ENCODE measurements at regions not wholly inside any gene's neighbourhood (a gene's known extent, or its start where the extent isn't known, plus 50 kb on each side); places are given as distances from the start of the nearest gene placed in this dataset.

- no peaks in the 10 kb centered on the region for H3K36me3 ChIP-seq
- DNase-seq: no peak
- no peak overlapping the region for H3K4me3 ChIP-seq
- H3K4me1 ChIP-seq: no peaks in the 10 kb centered on the region
- intact Hi-C loops (cut with DNase I; ENCODE audit: low total_unique reads): no loop called here
- H3K27ac ChIP-seq: no peak overlapping the region
- TF ChIP-seq CTCF (IDR thresholded peaks at IDR 0.05): no peak
- no peaks in the 10 kb centered on the region for H3K9me3 ChIP-seq
- no peaks in the 10 kb centered on the region for H3K27me3 ChIP-seq
Observed at GRCh38 chr2:56801214-56801613, 617.4 kb downstream of the CCDC85A start.

GRCh38 chr2:56801770-56802169 lies 618.0 kb downstream of the CCDC85A start:
- H3K4me3 ChIP-seq: no peak overlapping the region
- H3K27ac ChIP-seq: no peak overlapping the region
- no peaks in the 10 kb centered on the region for H3K9me3 ChIP-seq
- H3K4me1 ChIP-seq: no peaks in the 10 kb centered on the region
- no peaks in the 10 kb centered on the region for H3K27me3 ChIP-seq
- DNase-seq: no peak
- H3K36me3 ChIP-seq: no peaks in the 10 kb centered on the region
- intact Hi-C loops (cut with DNase I; ENCODE audit: low total_unique reads): no loop called here
- no peak for TF ChIP-seq CTCF (IDR thresholded peaks at IDR 0.05)

GRCh38 chr2:56803596-56803995 lies 619.8 kb downstream of the CCDC85A start:
- Histone ChIP-seq H3K27me3 (no peaks in the 10 kb centered on the region), H3K4me1 (no peaks in the 10 kb centered on the region), H3K36me3 (no peaks in the 10 kb centered on the region), H3K4me3 (no peak overlapping the region), H3K9me3 (no peaks in the 10 kb centered on the region), H3K27ac (no peak overlapping the region)
- intact Hi-C loops (cut with DNase I; ENCODE audit: low total_unique reads): no loop called here
- TF ChIP-seq CTCF (IDR thresholded peaks at IDR 0.05): no peak
- no peak for DNase-seq

GRCh38 chr2:56806924-56807323 lies 623.1 kb downstream of the CCDC85A start:
- H3K36me3 ChIP-seq: no peaks in the 10 kb centered on the region
- no peak overlapping the region for H3K27ac ChIP-seq
- no peaks in the 10 kb centered on the region for H3K4me1 ChIP-seq
- no peaks in the 10 kb centered on the region for H3K27me3 ChIP-seq
- H3K4me3 ChIP-seq: no peak overlapping the region
- no peak for DNase-seq
- H3K9me3 ChIP-seq: no peaks in the 10 kb centered on the region
- intact Hi-C loops (cut with DNase I; ENCODE audit: low total_unique reads): no loop called here
- TF ChIP-seq CTCF (IDR thresholded peaks at IDR 0.05): no peak

GRCh38 chr2:56807861-56808260 lies 624.1 kb downstream of the CCDC85A start:
- no peak for DNase-seq
- intact Hi-C loops (cut with DNase I; ENCODE audit: low total_unique reads): no loop called here
- Histone ChIP-seq H3K9me3 (no peaks in the 10 kb centered on the region), H3K36me3 (no peaks in the 10 kb centered on the region), H3K27me3 (no peaks in the 10 kb centered on the region), H3K4me1 (no peaks in the 10 kb centered on the region), H3K4me3 (no peak overlapping the region), H3K27ac (no peak overlapping the region)
- no peak for TF ChIP-seq CTCF (IDR thresholded peaks at IDR 0.05)

- TF ChIP-seq CTCF (IDR thresholded peaks at IDR 0.05): no peak
- no peaks in the 10 kb centered on the region for H3K9me3 ChIP-seq
- DNase-seq: no peak
- intact Hi-C loops (cut with DNase I; ENCODE audit: low total_unique reads): no loop called here
- H3K36me3 ChIP-seq: no peaks in the 10 kb centered on the region
- no peaks in the 10 kb centered on the region for H3K27me3 ChIP-seq
- H3K27ac ChIP-seq: no peak overlapping the region
- H3K4me3 ChIP-seq: no peak overlapping the region
- no peaks in the 10 kb centered on the region for H3K4me1 ChIP-seq
Observed at GRCh38 chr2:56811401-56811800, 627.6 kb downstream of the CCDC85A start.

All from tibial artery (tissue), 4 donors.